HG02852 (cell line): ENCODE measurements at regions not wholly inside any gene's neighbourhood (a gene's known extent, or its start where the extent isn't known, plus 50 kb on each side); places are given as distances from the start of the nearest gene placed in this dataset.
"Not testable (repeated sequence)": the region's sequence is repeated elsewhere in the genome, so short reads cannot be mapped to it uniquely, and the experiment has no call there.

Experiments
- ATAC-seq: cut with Tn5 transposase; IDR thresholded peaks from one replicate; pipeline ENCODE4 v1.9.1; 2021; ENCODE audit warnings: mild to moderate bottlenecking, moderate library complexity; ENCODE audit not compliant: unreplicated experiment

GRCh38 chr14:47959740-47960139 is 284.3 kb upstream of the MDGA2 start:
- no peak for ATAC-seq

GRCh38 chr14:47949006-47949405 is 273.6 kb upstream of the MDGA2 start:
- ATAC-seq, result no peak

GRCh38 chr14:47935332-47935731 is 259.9 kb upstream of the MDGA2 start:
- no peak for ATAC-seq

DNA sequence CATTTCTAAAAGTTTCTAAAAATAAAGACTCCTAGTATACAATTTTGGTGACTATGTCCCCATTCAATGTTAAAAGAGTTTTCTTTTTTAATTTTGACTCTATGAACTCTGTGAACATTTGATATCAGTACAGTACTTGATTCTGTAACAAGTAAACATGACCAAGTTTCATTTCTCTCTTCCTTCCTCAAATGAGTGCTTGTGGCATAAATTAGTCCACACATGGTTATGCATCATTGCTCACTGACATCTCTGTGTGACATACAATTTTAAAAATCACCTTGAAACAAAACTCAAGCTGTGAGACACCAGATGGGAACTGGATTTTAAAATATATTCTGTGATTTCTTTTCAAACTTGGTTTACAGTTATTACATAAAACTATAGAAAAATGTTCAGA is 253.9 kb upstream of the MDGA2 start:
- peak; percentile 86 for ATAC-seq

DNA sequence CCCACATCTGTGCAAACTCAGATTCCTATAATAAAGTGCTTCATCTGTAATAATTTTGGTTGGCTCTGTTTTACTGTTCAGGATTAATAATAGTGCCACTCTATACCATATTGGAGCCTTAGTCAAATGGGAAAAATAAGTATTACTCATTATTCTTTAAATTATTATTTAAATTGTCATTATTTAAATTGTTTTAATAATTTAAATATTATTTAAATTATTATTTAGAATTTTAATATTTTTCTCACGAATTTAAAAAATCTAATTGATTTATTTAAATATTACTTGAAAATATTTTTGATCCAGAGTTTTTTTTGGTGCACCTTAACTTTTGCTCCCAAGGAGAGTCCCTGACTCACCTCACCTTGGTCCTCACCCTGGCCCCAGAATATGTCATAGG is 245.7 kb upstream of the MDGA2 start:
- no peak for ATAC-seq

DNA sequence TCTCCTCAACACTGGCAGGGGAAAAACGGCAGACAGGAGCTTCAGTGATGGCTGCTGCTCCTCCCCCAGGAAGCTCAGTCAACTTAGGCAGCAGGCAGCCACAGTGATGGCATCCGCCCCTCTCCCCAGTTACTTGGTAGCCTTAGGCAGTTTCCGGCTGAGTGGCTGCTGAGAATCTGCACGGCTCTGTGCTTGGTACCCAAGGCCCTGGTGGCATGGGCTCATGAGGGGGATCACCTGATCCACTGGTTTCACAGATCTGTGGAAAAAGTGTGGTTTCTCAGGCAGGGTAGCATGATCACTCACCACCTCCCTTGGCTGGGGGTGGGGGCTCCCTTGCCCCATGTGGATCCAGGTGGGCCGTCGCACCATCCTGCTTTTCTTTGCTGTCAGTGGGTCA is 244.6 kb upstream of the MDGA2 start:
- no peak for ATAC-seq

GRCh38 chr14:47919334-47919846 is 244.0 kb upstream of the MDGA2 start:
- ATAC-seq, result no peak

DNA sequence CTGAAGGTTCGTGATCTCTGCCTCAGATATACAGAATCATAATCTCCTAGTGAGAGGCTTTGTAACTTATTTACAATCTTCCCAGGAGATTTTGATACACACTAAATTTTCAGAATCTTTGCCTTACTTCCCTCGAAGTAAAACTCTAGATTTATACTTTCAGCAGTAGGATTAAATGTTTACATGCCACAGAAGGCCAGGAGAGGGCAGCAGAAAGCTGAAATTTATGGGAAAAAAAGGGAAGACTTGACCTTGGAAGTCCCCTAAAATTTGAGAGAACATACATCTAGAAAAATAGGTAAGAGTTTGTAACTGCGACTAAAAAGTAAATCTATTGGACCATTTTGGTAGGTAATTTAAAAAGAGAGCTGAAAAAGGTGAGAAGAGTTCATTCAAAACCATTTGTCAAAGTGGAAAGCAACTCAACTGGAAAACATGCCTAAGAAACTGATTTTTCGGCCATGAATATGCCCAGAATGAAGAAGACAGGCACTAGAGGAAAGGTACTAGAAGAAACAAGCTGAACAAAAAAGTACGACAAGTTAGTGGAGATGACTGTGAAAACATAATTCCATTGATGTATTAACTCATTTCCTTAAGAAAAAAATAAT is 242.0 kb upstream of the MDGA2 start:
- no peak for ATAC-seq

DNA sequence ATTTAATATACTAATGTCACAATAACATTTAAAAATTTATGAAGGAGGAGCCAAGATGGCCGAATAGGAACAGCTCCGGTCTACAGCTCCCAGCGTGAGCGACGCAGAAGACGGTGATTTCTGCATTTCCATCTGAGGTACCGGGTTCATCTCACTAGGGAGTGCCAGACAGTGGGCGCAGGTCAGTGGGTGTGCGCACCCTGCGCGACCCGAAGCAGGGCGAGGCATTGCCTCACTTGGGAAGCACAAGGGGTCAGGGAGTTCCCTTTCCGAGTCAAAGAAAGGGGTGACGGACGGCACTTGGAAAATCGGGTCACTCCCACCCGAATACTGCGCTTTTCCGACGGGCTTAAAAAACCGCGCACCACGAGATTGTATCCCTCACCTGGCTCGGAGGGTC is 225.7 kb upstream of the MDGA2 start:
- not testable (repeated sequence) for ATAC-seq

DNA sequence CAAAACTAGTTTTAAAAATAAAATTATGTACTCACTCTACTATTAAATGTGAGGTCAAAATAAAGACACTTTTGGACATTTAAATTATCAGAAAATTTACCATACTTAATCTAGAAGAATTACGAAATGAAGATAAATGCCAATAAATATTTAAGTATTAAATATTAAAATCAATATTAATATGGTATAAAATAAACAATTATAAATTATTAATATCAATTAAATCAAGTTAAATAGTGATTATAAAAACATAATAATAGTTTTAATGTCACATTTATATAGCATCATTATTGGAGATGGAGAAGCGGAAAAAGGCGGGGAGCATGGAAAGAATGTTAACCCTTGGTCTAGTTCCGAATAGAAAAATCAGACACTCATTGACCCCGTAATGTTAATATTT is 224.3 kb upstream of the MDGA2 start:
- ATAC-seq, result no peak

DNA sequence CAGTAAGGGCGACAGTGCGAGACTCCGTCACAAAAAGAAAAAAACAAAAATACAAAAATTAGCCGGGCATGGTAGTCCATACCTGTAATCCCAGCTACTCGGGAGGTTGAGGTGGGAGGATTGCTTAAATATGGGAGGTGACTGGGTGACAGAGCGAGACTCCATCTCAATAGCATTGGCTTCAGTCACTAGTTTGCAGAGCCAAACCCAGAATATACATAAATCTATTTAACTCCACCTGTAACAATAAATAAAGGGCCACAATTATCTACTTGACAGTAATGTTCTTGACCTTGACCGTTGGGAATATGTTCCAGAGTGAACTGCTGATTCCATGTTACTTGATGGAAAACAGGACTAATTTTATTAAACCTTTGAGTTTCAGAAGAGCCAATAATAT is 198.9 kb upstream of the MDGA2 start:
- ATAC-seq, result no peak

GRCh38 chr14:47872588-47872987 is 197.2 kb upstream of the MDGA2 start:
- ATAC-seq, result no peak

GRCh38 chr14:47863441-47863840 is 188.0 kb upstream of the MDGA2 start:
- no peak for ATAC-seq

DNA sequence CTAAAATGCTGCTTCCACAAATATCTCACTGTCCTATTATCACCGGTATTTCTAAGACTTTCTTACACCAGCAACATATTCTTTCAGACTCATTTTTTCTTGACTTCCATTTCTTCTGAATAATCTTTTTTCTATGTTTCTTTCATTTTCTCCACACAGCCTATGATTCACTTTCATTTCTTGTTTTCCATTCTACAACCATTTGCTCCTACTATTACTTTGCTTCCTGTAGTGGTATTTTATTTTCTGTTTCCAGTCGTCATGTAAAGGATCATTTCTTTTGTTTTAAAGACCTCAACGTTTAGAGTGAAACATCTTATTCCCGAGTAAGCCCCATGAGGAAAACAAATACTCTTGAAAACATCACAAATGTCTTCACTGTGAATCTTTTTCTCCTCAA is 182.2 kb upstream of the MDGA2 start:
- ATAC-seq, result no peak

DNA sequence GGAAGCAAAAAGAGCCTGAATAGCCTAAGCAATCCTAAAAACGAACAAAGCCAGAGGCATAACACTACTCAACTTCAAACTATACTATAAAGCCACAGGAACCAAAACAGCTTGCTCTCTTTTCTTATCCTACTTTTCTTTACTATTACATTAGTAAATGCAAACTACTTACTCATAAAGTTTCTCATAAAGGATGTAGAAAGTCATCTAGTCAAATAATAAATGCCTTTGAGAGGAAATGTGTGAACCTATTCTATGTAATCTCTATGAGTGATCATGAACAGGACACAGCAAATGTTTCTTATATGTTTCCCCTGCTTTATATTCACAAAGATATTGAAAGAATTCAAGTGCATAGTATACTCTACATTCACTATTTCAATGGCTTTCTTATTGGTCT is 176.9 kb upstream of the MDGA2 start:
- ATAC-seq, result no peak

DNA sequence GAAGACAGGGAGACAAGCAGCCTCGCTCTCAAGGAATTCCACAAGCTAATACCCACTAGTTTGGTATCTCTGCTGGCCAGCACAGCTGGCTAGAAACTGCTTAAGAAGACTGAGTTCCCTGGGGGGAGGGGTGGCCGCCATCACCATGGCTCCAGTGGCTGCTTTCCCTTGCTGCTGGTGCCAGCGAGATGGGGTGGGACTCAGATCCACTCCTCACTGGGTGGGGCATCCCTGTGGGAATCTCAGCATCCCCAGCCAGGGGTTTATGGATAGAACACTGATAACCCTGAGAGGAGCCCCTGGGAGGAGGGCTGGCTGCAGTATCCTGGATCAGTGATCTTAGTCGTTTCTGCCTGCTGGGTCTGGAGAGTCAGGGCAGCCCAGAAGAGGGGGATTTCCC is 170.6 kb upstream of the MDGA2 start:
- ATAC-seq, result no peak

DNA sequence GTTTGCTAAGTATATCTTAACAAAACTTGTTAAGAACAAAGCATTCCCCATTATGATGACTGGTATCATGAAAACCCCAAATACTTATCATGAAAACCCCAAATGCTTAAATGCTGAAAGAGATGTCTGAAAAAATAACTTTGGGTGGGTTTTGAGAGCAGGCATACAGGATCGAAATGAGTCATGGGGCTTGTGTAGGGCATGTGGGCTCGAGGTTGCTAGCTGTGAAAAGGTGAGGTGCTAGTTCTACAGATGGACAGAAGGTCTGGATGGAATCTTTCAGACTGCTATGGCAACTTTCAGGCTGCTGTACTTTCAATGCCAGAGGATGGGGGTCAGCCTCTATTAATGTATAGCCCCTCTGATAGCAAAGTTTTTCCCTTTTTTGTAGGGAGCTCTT is 167.8 kb upstream of the MDGA2 start:
- no peak for ATAC-seq

- ATAC-seq, result no peak
These were observed 157.6 kb upstream of the MDGA2 start for GRCh38 chr14:47833011-47833410.

DNA sequence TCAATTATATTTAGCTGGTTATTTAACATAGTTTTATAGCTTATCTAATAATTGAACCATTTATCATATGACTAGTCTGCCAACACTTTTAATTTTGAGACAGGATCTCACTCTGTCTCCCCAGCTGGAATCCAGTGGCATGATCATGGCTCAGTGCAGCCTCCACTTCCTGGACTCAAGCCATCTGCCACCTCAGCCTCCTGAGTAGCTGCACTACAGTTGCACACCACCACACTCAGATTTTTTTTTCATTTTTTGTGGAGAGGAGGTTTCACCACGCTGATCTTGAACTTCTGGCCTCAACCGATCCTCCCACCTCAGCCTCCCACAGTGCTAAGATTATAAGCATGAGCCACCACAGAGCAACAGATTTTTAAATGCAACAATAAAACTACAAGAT is 151.4 kb upstream of the MDGA2 start:
- ATAC-seq, result no peak

- ATAC-seq, result no peak
These were observed 146.9 kb upstream of the MDGA2 start for GRCh38 chr14:47822326-47822725.

- ATAC-seq, result no peak
These were observed 145.7 kb upstream of the MDGA2 start for GRCh38 chr14:47821135-47821534.

GRCh38 chr14:47790477-47790876 is 115.1 kb upstream of the MDGA2 start:
- ATAC-seq, result no peak

DNA sequence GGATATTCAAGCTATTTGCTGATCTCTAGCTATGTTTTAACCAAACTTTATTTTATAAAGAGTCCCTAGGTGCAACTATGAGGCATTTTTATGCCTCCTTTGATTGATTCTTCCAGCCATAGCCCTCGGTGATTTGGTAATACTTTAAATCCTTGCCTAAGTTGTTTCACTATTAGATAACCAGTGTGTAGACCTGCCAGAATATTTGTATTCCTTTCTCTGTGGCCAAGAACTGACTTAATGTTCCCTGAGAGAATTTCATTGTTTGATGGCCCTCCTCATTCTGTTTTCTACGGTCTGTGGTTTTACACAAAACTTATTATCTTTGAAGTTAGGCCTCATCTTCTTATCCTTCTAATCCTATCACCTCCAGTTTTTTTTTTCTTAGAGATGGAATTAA is 109.7 kb upstream of the MDGA2 start:
- no peak for ATAC-seq
